HG03280 (cell line): ENCODE measurements at regions not wholly inside any gene's neighbourhood (a gene's known extent, or its start where the extent isn't known, plus 50 kb on each side); places are given as distances from the start of the nearest gene placed in this dataset.
"Not testable (repeated sequence)": the region's sequence is repeated elsewhere in the genome, so short reads cannot be mapped to it uniquely, and the experiment has no call there.

Source experiments
- ATAC-seq: cut with Tn5 transposase; IDR thresholded peaks from one replicate; pipeline ENCODE4 v1.9.1; 2021; ENCODE audit warnings: mild to moderate bottlenecking, moderate library complexity; ENCODE audit not compliant: unreplicated experiment

GRCh38 chr15:31503758-31504461, 177.3 kb downstream of the KLF13 start:
- no peak for ATAC-seq

DNA sequence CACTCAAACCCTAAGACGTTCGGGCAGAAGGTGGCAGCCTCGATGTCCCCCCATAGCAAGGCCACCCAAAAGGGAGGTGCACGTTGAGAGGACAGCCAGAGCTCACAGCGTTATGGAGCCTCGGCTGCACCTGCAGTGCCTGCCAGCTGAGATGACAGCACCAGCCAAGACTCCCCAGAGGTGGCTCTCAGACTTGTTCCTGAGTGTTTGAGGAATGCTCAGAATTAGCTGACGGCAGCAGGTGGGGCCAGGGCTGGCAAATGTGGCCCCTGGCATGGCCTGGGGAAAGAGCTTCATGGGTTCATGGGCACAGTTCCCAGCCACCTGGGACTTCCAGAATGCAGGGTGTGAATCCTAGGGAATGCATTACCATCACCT, 177.8 kb downstream of the KLF13 start:
- ATAC-seq, result no peak

GRCh38 chr15:31507573-31507972, 180.9 kb downstream of the KLF13 start:
- not testable (repeated sequence) for ATAC-seq

GRCh38 chr15:31508656-31509055, 182.0 kb downstream of the KLF13 start:
- no peak for ATAC-seq

DNA sequence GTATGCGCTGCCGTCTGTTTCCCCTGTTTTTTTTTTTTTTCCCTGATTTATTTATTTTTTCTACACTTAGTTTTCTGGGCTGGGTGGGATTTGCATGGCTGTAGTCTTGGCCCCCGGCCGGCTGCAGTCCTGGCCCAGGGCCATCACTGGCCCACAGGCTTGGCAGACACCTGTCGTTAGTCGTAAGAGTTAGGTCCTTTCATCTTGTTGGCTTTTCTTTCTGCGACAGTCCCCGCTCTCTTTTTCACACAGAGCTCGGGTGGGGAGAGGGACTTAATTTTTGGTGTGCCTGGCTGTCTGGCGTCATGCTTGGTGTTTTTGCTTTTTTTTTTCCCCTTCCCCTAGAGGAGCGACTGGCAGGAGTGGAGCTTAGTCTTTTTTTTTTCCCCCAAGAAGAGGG, 183.4 kb downstream of the KLF13 start:
- no peak for ATAC-seq

GRCh38 chr15:31511707-31512310, 185.2 kb downstream of the KLF13 start:
- no peak for ATAC-seq

DNA sequence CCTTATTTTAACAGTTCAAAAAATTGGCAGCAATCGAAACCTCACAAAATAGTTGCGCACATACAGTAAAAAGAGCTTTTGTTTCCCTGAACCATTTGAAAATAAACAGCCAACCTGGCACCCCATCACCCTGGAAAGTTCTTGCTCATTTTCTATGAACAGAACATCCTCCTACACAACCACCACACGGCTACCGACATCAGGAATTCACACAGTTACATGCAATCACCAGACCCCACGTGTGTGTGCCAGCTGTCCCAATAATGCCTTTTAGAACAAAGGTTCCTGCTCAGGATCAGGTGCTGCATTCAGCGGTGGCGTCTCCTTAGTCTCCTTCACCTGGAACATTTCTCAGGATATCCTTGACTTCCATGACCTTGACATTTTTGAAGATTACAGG, 186.5 kb downstream of the KLF13 start:
- ATAC-seq, result no peak

GRCh38 chr15:31516440-31516839, 189.8 kb downstream of the KLF13 start:
- ATAC-seq, result no peak

DNA sequence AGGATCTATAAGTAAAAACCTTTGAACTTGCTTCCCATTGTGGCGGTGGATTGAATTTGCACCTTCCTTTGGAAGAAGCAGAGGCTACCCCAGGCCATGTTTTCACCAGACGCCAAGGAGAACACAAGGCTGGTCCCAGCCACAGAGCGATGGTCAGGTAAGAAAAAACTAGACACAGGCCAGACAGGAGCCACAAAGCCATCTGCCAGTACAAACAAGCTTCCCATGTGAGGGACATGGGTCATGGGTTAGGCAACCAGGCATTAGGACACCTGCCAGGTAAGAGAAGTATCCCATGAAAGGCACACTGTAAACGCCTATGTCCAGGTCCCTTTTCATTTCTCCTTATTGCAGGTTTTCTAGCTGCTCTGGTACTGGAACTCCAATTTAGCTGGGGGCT, 190.2 kb downstream of the KLF13 start:
- ATAC-seq, result no peak

- no peak for ATAC-seq
Measured at GRCh38 chr15:31517711-31518110, 191.1 kb downstream of the KLF13 start.

- no peak for ATAC-seq
Measured at GRCh38 chr15:31522028-31522427, 195.4 kb downstream of the KLF13 start.

- ATAC-seq, result no peak
Measured at GRCh38 chr15:31523027-31523654, 196.5 kb downstream of the KLF13 start.

DNA sequence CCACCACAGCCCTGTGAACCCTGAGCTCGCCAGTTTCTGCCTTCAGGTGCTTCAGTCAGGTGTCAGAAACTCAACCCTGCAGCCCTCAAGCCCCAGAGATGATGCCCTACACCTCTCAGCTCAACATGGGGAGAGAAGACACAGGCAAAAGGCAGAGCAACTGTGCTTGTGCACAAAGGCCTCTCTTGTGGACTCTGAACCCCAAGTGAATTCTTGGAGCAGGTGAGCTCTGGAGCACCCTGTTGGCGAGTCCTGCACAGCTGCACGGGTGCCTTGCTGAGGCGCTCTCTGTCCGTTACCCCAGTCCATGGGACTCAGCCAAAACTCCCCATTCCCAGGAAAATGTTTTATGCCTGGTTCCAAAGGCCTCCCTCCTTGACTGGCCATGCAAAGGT, 197.0 kb downstream of the KLF13 start:
- no peak for ATAC-seq

DNA sequence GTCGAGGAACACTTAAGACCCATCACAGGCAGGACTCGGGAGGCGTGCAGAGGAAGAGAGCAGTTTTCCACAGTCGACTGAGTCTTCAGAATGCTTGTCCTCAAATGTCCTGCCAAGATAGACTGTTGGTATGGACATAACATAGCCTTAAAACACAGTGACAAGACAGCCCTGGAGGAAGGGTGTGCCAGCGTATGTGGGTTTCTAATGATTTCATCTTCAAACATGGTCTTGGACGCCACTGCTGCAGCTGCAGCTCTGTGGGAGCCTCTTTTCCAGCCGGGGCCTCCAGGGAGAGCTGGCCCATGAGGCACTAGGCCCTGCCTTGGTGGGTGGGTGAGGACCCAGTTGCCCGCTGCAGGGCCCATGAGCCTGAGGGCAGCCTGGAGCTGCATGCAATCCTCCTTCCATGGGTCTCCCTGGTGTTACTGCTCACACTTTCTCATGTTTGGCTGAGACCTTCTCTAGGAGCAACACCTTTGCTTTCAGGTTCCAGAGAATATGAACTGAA, 198.6 kb downstream of the KLF13 start:
- ATAC-seq, result no peak

- no peak for ATAC-seq
Measured at GRCh38 chr15:31525988-31526665, 199.5 kb downstream of the KLF13 start.

GRCh38 chr15:31526916-31527690, 200.5 kb downstream of the KLF13 start:
- no peak for ATAC-seq

DNA sequence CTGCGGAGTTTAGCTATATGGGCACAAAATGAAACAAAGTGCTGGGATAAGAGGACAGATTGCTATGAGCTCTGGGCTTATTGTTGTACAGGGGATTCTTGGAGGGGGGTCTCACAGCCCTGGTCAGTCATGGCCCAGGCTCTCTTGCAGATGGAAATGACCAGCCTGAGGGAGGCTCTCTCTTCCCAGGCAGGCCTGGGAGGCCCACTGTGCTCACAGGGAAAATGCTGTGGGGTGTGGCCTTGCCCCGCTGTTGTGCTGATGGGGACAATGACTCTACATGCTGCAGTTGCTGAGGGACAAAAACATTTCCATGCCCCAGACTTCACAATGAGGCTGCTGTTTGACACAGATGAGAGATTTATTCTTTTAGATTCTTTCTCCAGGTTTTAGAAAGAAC, 202.2 kb downstream of the KLF13 start:
- ATAC-seq, result no peak

- ATAC-seq, result no peak
Measured at GRCh38 chr15:31537770-31538592, 211.3 kb downstream of the KLF13 start.

DNA sequence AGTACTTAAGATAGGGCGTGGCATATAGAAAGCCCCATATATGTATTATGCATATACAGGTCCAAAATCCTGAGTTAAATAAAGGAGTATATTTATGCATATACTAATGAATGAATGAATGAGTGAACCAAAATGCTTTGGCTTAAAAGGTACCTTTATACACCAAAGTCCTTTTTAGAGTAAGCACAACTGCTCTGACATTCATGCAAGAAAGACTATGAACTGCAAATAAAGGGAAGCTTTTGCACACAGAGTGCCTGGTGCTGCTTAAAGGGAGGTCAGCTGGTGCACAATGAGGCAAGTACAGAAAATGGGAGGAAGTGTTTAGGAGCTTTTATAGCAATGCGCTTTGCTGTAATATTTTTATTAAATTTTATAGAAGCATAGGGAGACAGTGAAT, 214.0 kb downstream of the KLF13 start:
- no peak for ATAC-seq

- no peak for ATAC-seq
Measured at GRCh38 chr15:31544361-31544760, 217.7 kb downstream of the KLF13 start.
